Gastrocnemius medialis (tissue), 4 donors: ENCODE measurements at regions not wholly inside any gene's neighbourhood (a gene's known extent, or its start where the extent isn't known, plus 50 kb on each side); places are given as distances from the start of the nearest gene placed in this dataset.
"Not testable (repeated sequence)": the region's sequence is repeated elsewhere in the genome, so short reads cannot be mapped to it uniquely, and the experiment has no call there.

Experiments used
- ATAC-seq, 2 donors: fragments of 150-250 bp; one replicate each; pipeline ENCODE4 v1.9.1; 2016
- DNase-seq, 2 donors: peaks; one replicate each; pipeline ENCODE4 v3.0.0-alpha.2; 2019
- H3K27ac ChIP-seq, 4 donors: fragments of 200-600 bp; sonication (generic); 1 replicate in 1 of 4; 2 replicates in 3 of 4; pipeline ENCODE4 v1.5.1; 2016 to 2018; ENCODE audit warnings: mild to moderate bottlenecking in 2 of 4, moderate library complexity in 1 of 4
- H3K27me3 ChIP-seq, 3 donors: fragments of 200-600 bp; sonication (generic) in 2 of 3; 1 replicate in 1 of 3; 2 replicates in 2 of 3; pipeline versions ENCODE4 v1.5.1 to v1.6.0; 2016 to 2019; ENCODE audit warnings: mild to moderate bottlenecking in 1 of 3, moderate library complexity in 1 of 3
- H3K36me3 ChIP-seq, 2 donors: fragments of 200-600 bp; sonication (generic) in 1 of 2; one replicate each; pipeline ENCODE4 v1.5.1; 2017 to 2018
- H3K4me1 ChIP-seq, 2 donors: fragments of 200-600 bp; sonication (generic) in 1 of 2; one replicate each; pipeline ENCODE4 v1.5.1; 2016 to 2017; ENCODE audit warnings: mild to moderate bottlenecking in 2 of 2
- H3K4me3 ChIP-seq, 4 donors: fragments of 200-600 bp; sonication (generic) in 3 of 4; 1 replicate in 1 of 4; 2 replicates in 3 of 4; pipeline ENCODE4 v1.5.1; 2016 to 2019; ENCODE audit warnings: mild to moderate bottlenecking in 2 of 4
- H3K9me3 ChIP-seq, 3 donors: fragments of 200-600 bp; sonication (generic) in 2 of 3; 1 replicate in 1 of 3; 2 replicates in 2 of 3; pipeline ENCODE4 v1.5.1; 2016 to 2019
- in situ Hi-C, 4 donors: fragments of 200-750 bp; cut with MboI; loops; one replicate each; pipeline versions ENCODE4 v1.15.0 to v1.8.0; 2017; ENCODE audit warnings: low sequenced_read_pairs in 4 of 4
- intact Hi-C: fragments of 100-400 bp; cut with DNase I; formaldehyde crosslinking; loops from one replicate; pipeline ENCODE4 v1.15.1; 2023; ENCODE audit warnings: low total_unique reads

- intact Hi-C loops, H3K9me3 ChIP-seq, H3K27ac ChIP-seq, H3K4me3 ChIP-seq, ATAC-seq, H3K4me1 ChIP-seq, in situ Hi-C loops, H3K27me3 ChIP-seq, H3K36me3 ChIP-seq: not testable (repeated sequence)
- DNase-seq = peak in 1 of 2 donors; percentile 43
Observed at GRCh38 chr4:131734851-131735385, 1414.2 kb upstream of the PCDH10 start.

- in situ Hi-C loops, ATAC-seq, H3K9me3 ChIP-seq, DNase-seq, intact Hi-C loops, H3K27me3 ChIP-seq, H3K4me3 ChIP-seq, H3K27ac ChIP-seq, H3K4me1 ChIP-seq, H3K36me3 ChIP-seq: not testable (repeated sequence)
Observed at GRCh38 chr4:131738991-131739390, 1410.1 kb upstream of the PCDH10 start.

- H3K27ac ChIP-seq, H3K4me1 ChIP-seq, H3K36me3 ChIP-seq, H3K9me3 ChIP-seq, H3K27me3 ChIP-seq, ATAC-seq, DNase-seq, in situ Hi-C loops, H3K4me3 ChIP-seq, intact Hi-C loops: not testable (repeated sequence)
Observed at GRCh38 chr4:131741836-131742235, 1407.3 kb upstream of the PCDH10 start.

- H3K4me1 ChIP-seq, H3K9me3 ChIP-seq, H3K36me3 ChIP-seq, ATAC-seq, intact Hi-C loops, in situ Hi-C loops, H3K27me3 ChIP-seq, H3K27ac ChIP-seq, H3K4me3 ChIP-seq: not testable (repeated sequence)
- DNase-seq = peak in 1 of 2 donors; percentile 18
Observed at GRCh38 chr4:131742536-131743205, 1406.4 kb upstream of the PCDH10 start.

GRCh38 chr4:131743348-131743747, 1405.7 kb upstream of the PCDH10 start:
- ATAC-seq, H3K4me1 ChIP-seq, H3K27me3 ChIP-seq, intact Hi-C loops, H3K27ac ChIP-seq, H3K9me3 ChIP-seq, H3K36me3 ChIP-seq, H3K4me3 ChIP-seq, in situ Hi-C loops: not testable (repeated sequence)
- peak in 1 of 2 donors; percentile 23 for DNase-seq

GRCh38 chr4:131747203-131747602, 1401.9 kb upstream of the PCDH10 start:
- in situ Hi-C loops, intact Hi-C loops: not testable (repeated sequence)

GRCh38 chr4:131749224-131749623, 1399.9 kb upstream of the PCDH10 start:
- intact Hi-C loops, H3K9me3 ChIP-seq, H3K36me3 ChIP-seq, ATAC-seq, H3K27ac ChIP-seq, DNase-seq, in situ Hi-C loops, H3K27me3 ChIP-seq, H3K4me1 ChIP-seq, H3K4me3 ChIP-seq: not testable (repeated sequence)

More at GRCh38 chr4:131747203-131747602, 1401.9 kb upstream of the PCDH10 start:
- H3K27ac ChIP-seq, ATAC-seq, H3K4me1 ChIP-seq, DNase-seq, H3K36me3 ChIP-seq, H3K27me3 ChIP-seq, H3K9me3 ChIP-seq, H3K4me3 ChIP-seq: not testable (repeated sequence)

- H3K27me3 ChIP-seq, H3K27ac ChIP-seq, H3K9me3 ChIP-seq, H3K4me3 ChIP-seq, ATAC-seq, H3K36me3 ChIP-seq, in situ Hi-C loops, intact Hi-C loops, H3K4me1 ChIP-seq: not testable (repeated sequence)
- peak in 1 of 2 donors; percentile 36 for DNase-seq
Observed at GRCh38 chr4:131750006-131750405, 1399.1 kb upstream of the PCDH10 start.

- ATAC-seq, in situ Hi-C loops, intact Hi-C loops: not testable (repeated sequence)
Observed at GRCh38 chr4:131750469-131750868, 1398.6 kb upstream of the PCDH10 start.

GRCh38 chr4:131762234-131762633, 1386.9 kb upstream of the PCDH10 start:
- DNase-seq, intact Hi-C loops, in situ Hi-C loops, H3K4me1 ChIP-seq, ATAC-seq, H3K27ac ChIP-seq, H3K9me3 ChIP-seq, H3K27me3 ChIP-seq, H3K4me3 ChIP-seq, H3K36me3 ChIP-seq: not testable (repeated sequence)

More at GRCh38 chr4:131750469-131750868, 1398.6 kb upstream of the PCDH10 start:
- H3K27ac ChIP-seq, H3K9me3 ChIP-seq, H3K4me3 ChIP-seq, H3K4me1 ChIP-seq, H3K27me3 ChIP-seq, H3K36me3 ChIP-seq: not testable (repeated sequence)
- peak in 1 of 2 donors; percentile 42 for DNase-seq
